ENCODE measurements at regions not wholly inside any gene's neighbourhood (a gene's known extent, or its start where the extent isn't known, plus 50 kb on each side); places are given as distances from the start of the nearest gene placed in this dataset.

DNA sequence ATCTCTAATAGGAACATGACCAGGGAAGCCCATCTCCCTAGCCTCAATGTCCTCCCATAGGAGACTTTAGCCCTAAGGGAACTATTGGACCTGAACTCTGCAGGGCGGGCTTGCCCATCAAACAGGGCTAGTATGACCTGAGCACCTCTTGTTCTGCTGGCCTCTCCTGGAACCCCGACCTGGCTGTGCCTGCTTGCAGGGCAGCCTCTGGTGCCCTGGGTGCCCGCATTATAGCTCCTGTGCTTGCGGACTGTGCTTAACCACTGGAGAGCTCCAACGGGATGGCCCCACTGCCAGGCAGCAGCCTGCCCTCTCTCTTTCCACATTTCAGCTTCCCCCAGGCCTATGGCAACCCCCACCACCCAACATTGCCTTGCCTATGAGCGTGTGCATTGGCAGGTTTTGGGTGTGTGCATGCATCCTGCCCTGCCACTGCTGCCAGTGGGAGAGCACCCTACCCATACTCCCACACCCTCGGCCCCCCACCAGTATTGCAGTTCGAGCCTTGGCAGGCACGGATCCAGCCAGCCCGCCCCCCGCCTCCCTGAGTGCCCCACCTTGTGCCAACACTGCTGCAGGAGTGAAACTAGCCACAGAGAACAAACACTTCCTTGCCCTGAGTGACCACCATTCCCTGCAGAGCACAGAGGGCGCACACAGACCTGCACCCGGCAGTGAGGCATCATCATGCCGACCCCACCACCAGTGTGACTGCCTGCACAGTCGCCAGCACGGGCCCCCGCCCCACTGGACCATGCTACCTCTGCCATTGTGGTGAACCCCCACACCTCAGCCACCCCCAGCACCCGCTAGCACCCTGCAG, 1123.8 kb upstream of the CDH6 start:
- TF ChIP-seq, protein P1, sequence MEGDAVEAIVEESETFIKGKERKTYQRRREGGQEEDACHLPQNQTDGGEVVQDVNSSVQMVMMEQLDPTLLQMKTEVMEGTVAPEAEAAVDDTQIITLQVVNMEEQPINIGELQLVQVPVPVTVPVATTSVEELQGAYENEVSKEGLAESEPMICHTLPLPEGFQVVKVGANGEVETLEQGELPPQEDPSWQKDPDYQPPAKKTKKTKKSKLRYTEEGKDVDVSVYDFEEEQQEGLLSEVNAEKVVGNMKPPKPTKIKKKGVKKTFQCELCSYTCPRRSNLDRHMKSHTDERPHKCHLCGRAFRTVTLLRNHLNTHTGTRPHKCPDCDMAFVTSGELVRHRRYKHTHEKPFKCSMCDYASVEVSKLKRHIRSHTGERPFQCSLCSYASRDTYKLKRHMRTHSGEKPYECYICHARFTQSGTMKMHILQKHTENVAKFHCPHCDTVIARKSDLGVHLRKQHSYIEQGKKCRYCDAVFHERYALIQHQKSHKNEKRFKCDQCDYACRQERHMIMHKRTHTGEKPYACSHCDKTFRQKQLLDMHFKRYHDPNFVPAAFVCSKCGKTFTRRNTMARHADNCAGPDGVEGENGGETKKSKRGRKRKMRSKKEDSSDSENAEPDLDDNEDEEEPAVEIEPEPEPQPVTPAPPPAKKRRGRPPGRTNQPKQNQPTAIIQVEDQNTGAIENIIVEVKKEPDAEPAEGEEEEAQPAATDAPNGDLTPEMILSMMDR (IDR thresholded peaks at IDR 0.05): no peak
- no peak for TF ChIP-seq EZH2 (IDR thresholded peaks at IDR 0.05)
- no peak for TF ChIP-seq EZH2phosphoT487 (IDR thresholded peaks at IDR 0.05)
